ENCODE measurements at regions not wholly inside any gene's neighbourhood (a gene's known extent, or its start where the extent isn't known, plus 50 kb on each side); places are given as distances from the start of the nearest gene placed in this dataset.

DNA sequence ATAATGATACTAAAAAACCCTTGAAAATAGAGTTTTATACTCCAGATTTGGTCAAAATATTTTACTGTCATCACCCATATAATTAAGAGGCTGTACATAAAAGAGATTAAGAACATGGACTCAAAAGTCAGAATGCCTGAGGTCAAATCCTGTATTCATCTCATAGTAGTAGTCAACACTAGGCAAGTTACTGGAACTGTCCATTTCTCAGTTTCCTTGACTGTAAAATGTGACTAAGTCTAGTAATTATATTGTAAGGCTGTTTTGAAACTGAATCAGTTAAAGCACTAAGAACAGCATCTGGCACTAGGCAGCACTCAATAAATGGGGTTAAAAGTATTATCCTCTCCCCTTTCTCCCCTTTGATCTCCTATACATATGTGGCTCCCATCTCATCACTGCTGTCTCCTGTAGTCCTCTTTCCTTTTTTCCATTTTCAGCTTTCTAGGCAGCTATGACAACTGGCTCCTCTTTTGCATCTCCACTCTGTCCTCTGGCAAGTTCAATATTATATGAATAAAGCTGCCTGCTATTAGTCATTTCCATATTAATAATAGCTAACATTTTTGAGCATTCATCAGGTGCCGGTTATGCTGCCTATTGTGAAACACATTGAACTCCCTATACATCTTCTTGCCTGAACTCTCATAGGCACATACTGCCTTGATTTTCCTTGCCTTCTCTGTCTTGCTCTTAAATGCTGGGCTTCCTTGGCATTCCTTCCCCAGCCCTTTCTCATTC lies 185.8 kb upstream of the NREP start:
- ATAC-seq (no peak; the same call in 1 of the 2 replicates), DNase-seq (no peak)
- Histone ChIP-seq H4K20me1 (ENCODE audit: low read length) (no peaks in the 10 kb centered on the region), H3K27ac (ENCODE audit: low read length) (no peak overlapping the region), H3K27me3 (ENCODE audit: low read length) (no peaks in the 10 kb centered on the region), H3K9me2 (replicated peaks; ENCODE audit: low read length) (no peaks in the 10 kb centered on the region), H3K79me2 (ENCODE audit: low read length) (no peaks in the 10 kb centered on the region), H2AFZ (ENCODE audit: low read length) (no peak overlapping the region), H3F3A (ENCODE audit: low read length, unreplicated experiment) (no peaks in the 10 kb centered on the region), H3K9ac (ENCODE audit: low read length) (no peak overlapping the region), H3K4me2 (ENCODE audit: low read length) (no peak overlapping the region), H3K9me3 (ENCODE audit: low read length) (no peaks in the 10 kb centered on the region), H3K4me1 (ENCODE audit: insufficient read depth, low read length) (no peaks in the 10 kb centered on the region), H3K4me3 (ENCODE audit: low read length) (no peak overlapping the region), H3K36me3 (ENCODE audit: low read depth, low read length) (no peaks in the 10 kb centered on the region)
- TF ChIP-seq EZH2phosphoT487 (IDR thresholded peaks at IDR 0.05; ENCODE audit: borderline replicate concordance, low read length): no peak
- TF ChIP-seq EZH2 (IDR thresholded peaks at IDR 0.05; ENCODE audit: low read length, unreplicated experiment): no peak
- no peak for TF ChIP-seq CTCF (conservative IDR thresholded peaks at IDR 0.05; ENCODE audit: low read depth, low read length)
- CTCF ChIA-PET: no interaction called here
- no TSS peak for BruUV-seq (replicated peaks)
- intact Hi-C loops (cut with micrococcal nuclease): no loop called here
- POLR2A ChIA-PET (ENCODE audit: unreplicated experiment): no interaction called here

DNA sequence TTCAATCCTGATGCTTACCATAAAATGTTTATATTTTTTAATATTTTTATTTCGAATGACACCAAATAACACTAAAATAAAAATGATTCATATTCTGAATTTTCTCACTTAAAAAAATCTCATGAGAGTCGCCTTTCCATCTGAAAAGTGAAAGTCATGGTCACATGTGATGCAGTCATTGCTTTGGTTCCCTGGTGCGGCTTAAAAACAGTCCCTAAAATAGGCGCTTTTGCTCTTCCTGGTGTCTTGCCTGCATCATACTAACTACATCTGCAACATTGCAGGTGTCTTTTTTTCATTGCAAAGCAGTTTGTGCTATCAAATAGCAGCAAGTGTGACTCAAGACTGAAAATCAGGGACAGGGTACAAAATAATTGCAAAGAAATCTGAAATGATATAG lies 185.2 kb upstream of the NREP start:
- H3K9me2 ChIP-seq (replicated peaks; ENCODE audit: low read length): no peaks in the 10 kb centered on the region
- BruUV-seq (replicated peaks): no TSS peak
- no peak overlapping the region for H2AFZ ChIP-seq (ENCODE audit: low read length)
- no peak overlapping the region for H3K9ac ChIP-seq (ENCODE audit: low read length)
- H3K4me3 ChIP-seq (ENCODE audit: low read length): no peak overlapping the region
- CTCF ChIA-PET: no interaction called here
- intact Hi-C loops (cut with micrococcal nuclease): no loop called here
- POLR2A ChIA-PET (ENCODE audit: unreplicated experiment): no interaction called here
- ATAC-seq (no peak), DNase-seq (no peak)
- no peaks in the 10 kb centered on the region for H3F3A ChIP-seq (ENCODE audit: low read length, unreplicated experiment)
- no peaks in the 10 kb centered on the region for H4K20me1 ChIP-seq (ENCODE audit: low read length)
- TF ChIP-seq EZH2 (IDR thresholded peaks at IDR 0.05; ENCODE audit: low read length, unreplicated experiment): no peak
- no peak for TF ChIP-seq CTCF (conservative IDR thresholded peaks at IDR 0.05; ENCODE audit: low read depth, low read length)
- TF ChIP-seq EZH2phosphoT487 (IDR thresholded peaks at IDR 0.05; ENCODE audit: borderline replicate concordance, low read length): no peak
- H3K36me3 ChIP-seq (ENCODE audit: low read depth, low read length): no peaks in the 10 kb centered on the region
- no peak overlapping the region for H3K27ac ChIP-seq (ENCODE audit: low read length)
- H3K27me3 ChIP-seq (ENCODE audit: low read length): no peaks in the 10 kb centered on the region
- H3K4me1 ChIP-seq (ENCODE audit: insufficient read depth, low read length): no peaks in the 10 kb centered on the region
- H3K4me2 ChIP-seq (ENCODE audit: low read length): no peak overlapping the region
- H3K79me2 ChIP-seq (ENCODE audit: low read length): no peaks in the 10 kb centered on the region
- no peaks in the 10 kb centered on the region for H3K9me3 ChIP-seq (ENCODE audit: low read length)

DNA sequence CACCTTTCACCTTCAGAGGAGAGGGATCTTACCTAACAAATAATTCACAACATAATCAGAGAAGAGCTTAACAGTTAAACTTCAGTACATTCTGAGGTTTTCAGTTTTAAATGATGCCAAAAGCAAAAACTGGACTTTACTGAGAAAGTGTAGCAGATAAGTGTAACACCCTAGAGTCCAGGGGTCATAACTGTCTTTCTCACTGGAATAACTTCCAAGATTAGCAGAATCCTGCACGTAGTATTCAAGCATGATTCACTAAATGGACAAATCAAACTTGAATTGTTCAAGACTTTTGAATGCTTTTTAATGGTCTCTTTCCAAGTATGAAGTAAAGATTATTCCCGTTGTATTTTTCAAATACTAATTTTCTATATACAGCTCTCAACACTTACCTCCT lies 180.1 kb upstream of the NREP start:
- Histone ChIP-seq H3K4me1 (ENCODE audit: insufficient read depth, low read length) (no peaks in the 10 kb centered on the region), H3K9me2 (replicated peaks; ENCODE audit: low read length) (no peaks in the 10 kb centered on the region), H2AFZ (ENCODE audit: low read length) (no peak overlapping the region), H3F3A (ENCODE audit: low read length, unreplicated experiment) (no peaks in the 10 kb centered on the region), H3K27me3 (ENCODE audit: low read length) (no peaks in the 10 kb centered on the region), H3K27ac (ENCODE audit: low read length) (no peak overlapping the region), H3K4me2 (ENCODE audit: low read length) (no peak overlapping the region), H3K79me2 (ENCODE audit: low read length) (no peaks in the 10 kb centered on the region), H4K20me1 (ENCODE audit: low read length) (no peaks in the 10 kb centered on the region), H3K9me3 (ENCODE audit: low read length) (no peaks in the 10 kb centered on the region), H3K36me3 (ENCODE audit: low read depth, low read length) (no peaks in the 10 kb centered on the region), H3K9ac (ENCODE audit: low read length) (no peak overlapping the region), H3K4me3 (ENCODE audit: low read length) (no peak overlapping the region)
- BruUV-seq (replicated peaks): no TSS peak
- no peak for TF ChIP-seq EZH2phosphoT487 (IDR thresholded peaks at IDR 0.05; ENCODE audit: borderline replicate concordance, low read length)
- ATAC-seq (no peak), DNase-seq (no peak)
- intact Hi-C loops (cut with micrococcal nuclease): no loop called here
- ChIA-PET POLR2A (ENCODE audit: unreplicated experiment) (no interaction called here), CTCF (no interaction called here)
